Left lobe of liver (tissue), 2 donors: ENCODE measurements at regions not wholly inside any gene's neighbourhood (a gene's known extent, or its start where the extent isn't known, plus 50 kb on each side); places are given as distances from the start of the nearest gene placed in this dataset.
A peak's percentile ranks its signal among the peaks of the same experiment; 100 is the strongest.

ENCODE experiments used
- ATAC-seq: fragments of 200-7000 bp; cut with Tn5 transposase; one replicate; pipeline ENCODE4 v1.9.1; 2020; ENCODE audit warnings: mild to moderate bottlenecking, moderate library complexity
- DNase-seq: peaks from one replicate; pipeline ENCODE4 v3.0.0-alpha.2; 2020; ENCODE audit warnings: low spot score
- donor health status: DM: no; HTN: no; CAD: no; lungs with moderate emphysema.
- donor health status: DM: no; HTN: yes; CAD: no.

DNA sequence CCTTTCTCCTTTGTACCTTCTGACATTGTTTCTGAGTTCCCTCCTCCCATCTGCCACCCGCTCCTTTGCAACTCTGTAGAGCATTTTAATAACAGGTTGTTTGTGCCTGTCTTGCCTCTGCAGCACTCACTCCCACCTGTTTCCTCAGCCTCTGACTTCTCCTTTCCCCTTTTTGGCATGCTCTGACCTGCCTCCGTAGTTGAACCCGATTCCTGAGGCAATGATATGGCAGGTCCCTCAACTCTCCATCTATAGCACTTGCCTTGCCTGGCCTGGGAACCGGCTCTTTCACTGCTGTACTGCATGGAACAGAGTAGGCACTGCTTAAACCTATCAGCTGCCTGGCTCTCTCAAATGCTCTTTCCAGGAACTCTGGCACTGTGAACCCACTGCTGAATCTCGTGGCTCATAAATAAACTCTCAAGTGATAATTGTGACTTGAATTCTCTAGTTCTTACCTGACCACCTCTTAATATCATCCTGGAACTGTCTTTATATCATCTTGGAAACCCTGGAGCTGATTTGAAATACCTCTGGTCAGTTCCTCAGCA is 50.3 kb downstream of the UTRN start:
- no peak for ATAC-seq
- no peak for DNase-seq

DNA sequence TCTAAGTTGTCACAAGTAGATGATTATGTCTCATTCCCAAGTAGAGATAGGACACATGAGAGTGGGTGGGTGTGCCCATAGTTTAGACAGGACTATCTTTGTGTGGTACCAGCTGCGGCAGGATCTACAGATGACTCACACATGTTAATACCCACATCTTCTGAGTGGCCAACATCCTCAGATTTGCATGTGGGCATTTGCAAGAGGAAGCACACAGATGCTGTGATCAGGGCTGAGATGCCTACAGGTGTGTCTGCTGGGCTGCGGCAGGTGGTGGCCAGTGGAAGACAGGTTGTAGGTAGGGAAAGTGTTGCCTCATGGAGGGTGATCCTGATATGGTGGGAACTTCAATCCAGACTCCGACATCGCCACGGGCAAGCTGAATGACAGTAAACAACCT is 50.8 kb downstream of the UTRN start:
- no peak for ATAC-seq
- DNase-seq, result no peak

DNA sequence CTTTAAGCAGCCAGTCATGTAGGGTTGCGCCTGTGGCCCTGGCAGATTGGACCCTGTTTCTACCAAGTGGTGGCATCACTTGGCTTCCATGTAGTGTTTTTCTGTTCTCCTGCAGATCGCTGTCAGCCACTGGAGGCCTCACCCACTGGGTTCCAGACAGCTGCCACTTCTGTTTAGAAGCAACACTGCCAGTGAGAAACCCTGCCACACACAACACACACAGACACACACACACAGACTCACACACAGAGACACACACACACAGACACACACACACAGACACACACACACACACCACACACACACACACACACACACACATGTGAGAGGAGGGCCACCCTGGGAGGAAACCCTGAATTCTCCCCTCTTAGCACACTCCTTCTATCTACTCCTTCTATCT is 51.8 kb downstream of the UTRN start:
- DNase-seq (no peak), ATAC-seq (no peak)

DNA sequence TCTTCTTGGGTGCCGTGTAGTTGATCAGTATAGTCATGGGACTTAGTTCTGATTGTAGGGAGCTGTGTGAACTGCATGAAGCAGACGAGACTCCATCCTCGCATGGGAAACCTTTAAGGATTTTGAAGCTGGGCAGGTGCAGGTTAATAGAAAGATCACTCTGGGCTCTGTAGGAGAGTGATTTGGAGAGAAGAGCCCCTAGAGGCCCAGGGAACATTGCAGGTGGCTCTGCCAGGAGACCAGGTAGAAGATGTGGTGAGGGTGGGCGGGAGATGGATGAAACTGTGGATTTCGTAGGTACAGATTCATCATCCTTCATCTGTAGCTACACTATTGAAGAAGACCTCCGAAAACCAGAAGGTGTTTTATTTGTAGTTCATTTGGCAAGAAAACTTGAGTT is 53.3 kb downstream of the UTRN start:
- no peak for ATAC-seq
- DNase-seq, result no peak

DNA sequence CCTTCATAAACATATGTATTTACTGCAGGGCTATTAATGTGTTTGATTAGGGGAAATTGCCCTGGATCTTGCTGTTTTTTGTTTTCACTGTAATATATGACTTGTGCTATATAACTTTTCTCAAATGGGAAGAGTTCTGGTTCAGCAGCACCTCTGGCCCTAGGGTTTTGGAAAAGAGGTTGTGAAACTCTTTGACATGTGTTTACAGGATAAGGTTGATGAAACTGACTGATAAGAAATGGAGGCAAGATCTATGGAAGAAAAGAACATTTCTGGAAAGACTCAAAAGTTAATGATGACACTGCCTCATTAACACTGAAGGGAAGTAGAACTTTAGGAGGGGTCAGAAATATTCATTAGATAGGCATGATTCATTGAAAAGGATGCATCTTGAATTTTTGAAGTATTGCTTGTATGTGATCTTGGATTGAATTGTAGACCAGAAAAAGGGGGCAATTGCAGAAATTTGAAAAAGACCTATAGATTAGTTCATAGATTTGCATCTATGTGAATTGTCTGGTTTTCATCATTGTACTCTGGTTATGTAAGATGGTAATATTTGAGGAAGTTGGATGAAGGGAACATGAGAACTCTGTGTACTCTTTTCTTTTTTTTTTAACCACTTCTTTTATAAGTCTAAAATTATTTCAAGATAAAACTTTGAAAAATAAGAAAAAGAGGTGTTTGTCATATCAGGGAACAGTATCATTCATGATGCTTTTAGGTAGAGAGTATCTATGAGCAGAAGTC is 54.0 kb downstream of the UTRN start:
- no peak for DNase-seq
- ATAC-seq, result no peak

DNA sequence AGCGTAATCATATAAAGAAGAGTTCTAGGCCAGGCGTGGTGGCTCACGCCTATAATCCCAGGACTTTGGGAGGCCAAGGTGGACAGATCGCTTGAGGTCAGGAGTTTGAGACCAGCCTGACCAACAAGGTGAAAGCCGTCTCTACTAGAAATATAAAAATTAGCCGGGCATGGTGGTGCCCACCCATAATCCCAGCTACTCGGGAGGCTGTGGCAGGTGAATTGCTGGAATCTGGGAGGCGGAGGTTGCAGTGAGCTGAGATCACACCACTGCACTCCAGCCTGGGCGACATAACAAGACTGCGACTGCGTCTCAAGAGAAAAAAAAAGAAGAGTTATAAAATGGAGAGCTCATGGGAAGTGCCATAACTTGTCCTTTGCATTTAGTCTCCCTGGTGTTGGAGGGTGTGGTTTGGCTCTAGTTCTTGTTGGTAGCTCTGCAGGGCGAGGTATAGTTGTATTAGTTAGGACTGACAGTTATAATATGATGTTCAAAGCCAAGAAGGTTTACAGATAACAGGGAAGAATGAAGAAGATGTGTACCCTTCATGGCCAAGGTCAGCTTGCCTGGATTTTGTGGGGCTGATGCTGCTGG is 54.8 kb downstream of the UTRN start:
- ATAC-seq, result no peak
- DNase-seq, result no peak

DNA sequence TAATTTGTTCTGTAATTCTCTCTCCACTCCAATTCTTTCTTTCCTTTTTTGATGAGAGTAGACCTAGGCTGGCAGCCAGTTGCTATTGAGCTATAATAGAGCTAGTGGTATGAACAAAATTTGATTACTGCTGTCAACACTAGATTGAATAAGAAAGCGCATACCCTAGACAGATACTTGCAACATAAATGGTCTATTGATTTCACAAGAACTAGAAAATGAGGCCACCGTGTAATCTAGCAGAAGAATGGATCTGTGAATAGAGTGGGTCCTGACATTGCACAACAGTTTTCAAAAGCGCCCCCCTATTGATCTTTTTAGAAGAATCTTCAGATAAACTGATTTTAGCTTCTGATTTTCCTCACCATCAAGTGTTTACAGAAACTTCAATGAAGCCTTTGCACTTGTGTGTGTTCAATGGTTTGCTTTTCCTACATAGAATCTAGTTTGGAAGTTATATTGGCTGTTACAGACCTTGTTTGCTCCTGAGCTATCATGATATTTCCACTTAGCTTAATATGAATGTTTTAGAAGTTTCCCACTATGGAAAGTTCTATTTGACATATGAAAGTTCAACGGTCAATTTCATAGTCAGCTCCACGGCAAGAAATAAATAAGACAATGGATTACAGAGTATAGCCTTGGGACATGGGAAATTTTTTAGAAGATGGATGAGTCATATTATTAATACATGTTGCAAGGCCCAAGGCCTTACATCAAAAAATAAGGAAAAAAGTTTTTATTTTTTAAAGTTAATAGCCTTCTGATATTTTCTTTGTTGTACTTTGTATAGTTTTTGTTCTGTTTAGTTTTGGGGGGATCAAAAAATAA is 55.6 kb downstream of the UTRN start:
- peak; percentile 35 for ATAC-seq
- no peak for DNase-seq

DNA sequence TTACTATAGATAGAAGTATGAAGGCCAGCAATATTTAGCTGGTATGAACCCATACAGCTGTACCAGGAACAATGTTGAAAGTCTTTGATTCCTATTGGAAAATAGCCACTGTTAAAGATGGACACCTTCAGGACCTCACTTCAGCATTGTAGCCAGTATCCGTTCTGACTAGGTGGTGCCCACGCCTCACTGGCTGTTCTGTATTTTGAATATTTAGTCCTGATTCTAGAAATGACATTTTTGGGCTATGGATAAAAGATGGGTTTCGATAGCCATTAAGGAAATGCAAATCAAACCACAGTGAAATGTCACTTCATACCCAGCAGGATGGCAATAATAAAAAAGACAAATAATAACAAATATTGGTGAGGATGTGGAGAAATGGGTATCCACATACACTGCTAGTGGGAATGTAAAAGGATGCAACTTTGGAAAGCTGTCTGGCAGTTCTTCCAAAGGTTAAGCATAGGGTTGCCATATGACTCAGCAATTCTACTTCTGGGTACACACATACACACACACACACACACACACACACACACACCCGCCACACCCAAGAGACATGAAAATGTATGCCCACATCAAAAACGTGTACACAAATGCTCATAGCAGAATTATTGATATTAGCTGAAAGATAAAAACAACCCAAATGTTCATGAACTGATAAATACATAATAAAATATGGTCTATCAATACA is 56.8 kb downstream of the UTRN start:
- no peak for DNase-seq
- ATAC-seq, result no peak

DNA sequence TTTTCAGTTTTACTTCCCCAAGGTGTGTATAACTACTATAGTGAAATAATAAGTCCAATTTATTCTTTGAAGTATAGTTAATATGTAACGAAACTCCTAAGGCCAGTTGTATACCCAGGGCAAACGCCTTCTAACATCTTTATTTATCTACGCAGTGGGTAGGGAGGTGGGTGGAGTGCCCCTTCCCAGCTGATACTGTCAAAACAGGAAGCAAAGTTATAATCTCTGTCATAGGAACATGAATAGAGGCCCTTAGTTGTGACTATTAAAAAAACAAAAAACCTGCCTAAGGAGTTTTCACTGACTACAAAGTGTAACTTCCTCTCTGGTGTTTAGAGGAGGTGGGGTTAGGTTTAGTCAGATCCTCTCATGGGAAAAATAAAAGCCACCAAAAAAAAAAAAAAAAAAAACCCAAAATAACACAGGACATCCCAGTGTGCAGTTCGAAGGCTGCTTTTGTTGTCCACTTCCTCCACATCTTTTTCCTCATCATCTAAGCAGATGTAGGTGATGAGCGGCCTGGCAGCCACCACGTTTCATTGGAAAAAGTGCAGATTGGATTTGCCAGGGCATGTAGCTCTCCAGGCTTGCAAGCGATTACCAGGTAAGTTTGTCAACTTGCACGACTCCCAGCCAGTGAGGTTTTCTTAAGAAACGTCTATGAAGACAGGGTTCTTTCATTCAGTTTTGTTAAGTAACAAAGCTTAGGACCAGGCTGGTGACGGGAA is 58.7 kb downstream of the UTRN start:
- ATAC-seq (peak; percentile 76), DNase-seq (no peak)

DNA sequence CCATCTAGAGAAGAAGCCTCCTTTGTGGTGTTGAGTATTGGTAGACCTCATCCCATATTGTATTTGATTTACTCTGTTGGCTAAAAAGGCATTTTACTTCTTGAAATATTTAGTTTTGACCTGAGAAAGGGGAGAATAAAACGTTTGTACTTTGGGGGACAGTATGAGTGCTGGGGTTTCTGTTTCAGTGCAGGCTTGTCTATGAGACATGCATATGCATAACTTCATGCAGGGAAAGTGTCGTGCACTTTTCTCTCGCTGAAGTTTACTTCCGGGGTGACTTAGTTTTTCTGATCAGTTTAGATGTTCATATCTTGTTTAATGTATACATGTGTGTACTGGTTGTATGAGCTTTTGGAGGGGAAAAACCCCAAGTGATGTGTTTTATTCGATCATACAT is 59.5 kb downstream of the UTRN start:
- no peak for ATAC-seq

DNA sequence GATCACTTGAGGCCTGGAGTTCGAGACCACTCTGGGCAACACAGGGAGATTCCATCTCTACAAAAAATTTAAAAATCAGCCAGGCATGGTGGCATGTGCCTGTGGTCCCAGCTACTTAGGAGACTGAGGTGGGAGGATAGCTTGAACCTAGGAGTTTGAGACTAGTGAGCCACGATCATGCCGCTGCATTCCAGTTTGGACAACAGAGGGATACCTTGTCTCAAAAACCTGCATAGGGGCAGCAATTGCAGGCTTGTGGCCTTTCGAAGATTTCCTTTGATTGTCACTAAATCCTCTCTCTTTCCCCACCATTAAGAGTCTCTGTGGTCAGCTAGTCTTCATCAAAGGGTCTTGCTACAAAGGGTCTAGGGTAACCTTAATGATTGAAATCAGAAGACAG is 60.3 kb downstream of the UTRN start:
- DNase-seq (no peak), ATAC-seq (no peak)

More for the DNA sequence above, 59.5 kb downstream of the UTRN start:
- DNase-seq, result no peak

DNA sequence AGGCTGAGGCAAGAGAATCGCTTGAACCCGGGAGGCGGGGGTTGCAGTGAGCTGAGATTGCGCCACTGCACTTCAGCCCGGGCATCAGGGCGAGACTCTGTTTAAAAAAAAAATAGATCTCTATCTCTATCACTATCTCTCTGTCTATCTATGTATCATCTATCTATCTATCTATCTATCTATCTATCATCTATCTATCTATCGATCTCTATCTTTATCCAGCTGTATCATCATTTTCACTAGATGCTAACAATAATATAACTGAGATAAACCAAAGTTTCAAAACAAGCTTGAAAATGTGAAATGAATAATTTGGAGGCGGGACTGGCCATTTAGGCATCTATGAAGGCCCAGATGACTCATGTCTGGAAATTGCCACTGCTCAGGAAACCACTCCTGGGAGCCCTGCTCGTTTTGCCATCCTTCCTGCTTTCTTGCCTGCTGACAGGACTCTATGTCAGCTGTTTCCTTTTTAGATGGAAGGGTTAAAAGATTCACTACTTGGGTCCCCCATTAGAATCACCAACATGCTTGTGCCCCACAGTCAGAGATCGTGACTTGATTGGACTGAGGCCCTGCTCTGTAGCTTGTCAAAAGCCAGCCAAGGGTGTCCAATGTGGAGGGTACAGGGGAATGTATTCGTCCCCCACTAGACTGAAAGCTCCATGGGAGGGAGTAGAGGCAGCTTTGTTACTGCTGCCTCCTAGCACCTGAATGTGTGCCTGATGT is 61.7 kb downstream of the UTRN start:
- ATAC-seq (no peak), DNase-seq (no peak)

DNA sequence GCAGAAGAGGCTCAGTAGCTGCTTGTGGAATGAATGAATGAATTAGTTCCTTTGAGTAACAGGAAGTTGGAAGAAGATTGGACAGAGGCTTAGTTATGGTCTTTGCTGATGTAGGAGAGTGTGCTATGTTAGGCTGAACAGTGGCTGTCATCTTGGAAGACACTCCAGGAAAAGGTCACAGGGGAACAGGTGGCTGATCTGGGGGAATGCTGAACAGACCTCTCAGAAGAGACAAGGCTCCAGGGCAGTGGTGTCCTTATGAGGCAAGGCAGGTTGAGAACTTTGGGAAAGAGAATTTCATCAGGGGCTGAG is 62.3 kb downstream of the UTRN start:
- ATAC-seq (no peak), DNase-seq (no peak)

DNA sequence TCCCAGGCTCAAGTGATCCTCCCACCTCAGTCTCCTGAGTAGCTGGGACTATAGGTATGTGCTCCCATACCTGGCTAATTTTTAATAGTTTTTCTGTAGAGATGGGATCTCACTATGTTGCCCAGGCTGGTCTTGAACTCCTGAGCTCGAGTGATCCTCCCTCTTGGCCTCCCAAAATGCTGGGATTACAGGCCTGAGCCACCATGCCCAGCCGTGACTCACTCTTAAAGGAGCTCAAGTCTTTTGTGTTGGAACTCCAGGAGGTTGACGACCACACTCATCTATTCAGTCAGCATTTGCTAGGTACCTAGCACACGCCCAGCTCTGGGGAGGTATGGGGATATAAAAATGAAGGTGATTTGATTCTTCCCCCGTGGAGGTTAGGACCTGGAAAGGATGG is 62.8 kb downstream of the UTRN start:
- ATAC-seq, result no peak
- no peak for DNase-seq

DNA sequence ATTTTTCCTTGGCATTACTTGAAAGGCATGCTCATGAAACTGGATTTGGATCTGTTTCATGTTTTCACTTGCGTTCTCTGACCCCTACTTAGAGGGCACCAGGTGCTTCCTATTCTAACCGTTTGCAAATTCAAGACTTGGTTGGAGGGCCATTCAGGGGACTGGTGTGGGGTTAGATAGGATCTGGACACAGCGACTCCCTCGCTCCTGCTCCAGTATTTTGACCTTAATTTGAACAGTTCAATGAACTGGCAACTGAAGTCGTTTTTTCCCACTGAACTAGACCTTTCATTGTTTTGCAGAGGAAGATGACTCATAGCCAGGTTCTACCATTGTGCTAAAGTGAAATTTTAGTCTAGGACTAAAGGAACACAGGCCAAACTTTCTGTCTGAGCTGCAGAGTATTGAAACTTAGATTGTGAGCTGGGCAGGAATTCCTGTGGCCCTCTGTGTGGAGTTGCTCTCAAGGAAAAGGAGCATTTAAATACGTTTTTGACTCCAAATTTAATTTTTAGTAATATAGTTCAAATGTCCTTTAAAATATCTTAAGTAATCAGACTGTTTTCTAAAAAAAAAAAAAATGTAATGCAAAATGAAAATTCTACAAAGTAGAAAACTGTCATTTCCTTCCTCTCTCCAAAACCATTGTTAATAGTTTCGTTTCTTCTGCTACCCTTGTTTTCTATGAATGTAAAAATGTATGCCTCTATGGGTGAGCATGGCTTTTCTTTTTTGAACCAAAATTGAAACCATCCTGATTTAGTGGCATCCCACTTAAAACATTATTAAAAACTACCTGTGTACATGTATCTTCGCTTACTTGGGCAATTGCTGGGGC is 64.8 kb downstream of the UTRN start:
- no peak for DNase-seq
- peak; percentile 86 for ATAC-seq

DNA sequence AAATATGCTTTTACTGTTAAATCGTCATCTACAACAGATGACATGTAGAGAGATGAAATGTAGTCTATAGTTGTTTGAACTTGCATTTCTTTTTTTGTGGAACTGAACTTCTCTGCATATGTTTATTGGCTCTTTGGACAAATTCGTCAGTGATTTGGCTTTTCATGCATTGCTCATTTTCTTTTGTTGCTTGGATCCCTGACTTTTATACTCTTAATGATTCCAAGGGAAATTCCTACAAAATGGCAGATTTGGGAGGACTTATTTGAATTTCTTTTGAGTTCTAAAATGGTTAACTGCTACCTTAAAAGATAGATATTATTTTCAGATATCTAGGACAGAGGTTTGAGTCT is 65.4 kb downstream of the UTRN start:
- ATAC-seq (no peak), DNase-seq (no peak)

DNA sequence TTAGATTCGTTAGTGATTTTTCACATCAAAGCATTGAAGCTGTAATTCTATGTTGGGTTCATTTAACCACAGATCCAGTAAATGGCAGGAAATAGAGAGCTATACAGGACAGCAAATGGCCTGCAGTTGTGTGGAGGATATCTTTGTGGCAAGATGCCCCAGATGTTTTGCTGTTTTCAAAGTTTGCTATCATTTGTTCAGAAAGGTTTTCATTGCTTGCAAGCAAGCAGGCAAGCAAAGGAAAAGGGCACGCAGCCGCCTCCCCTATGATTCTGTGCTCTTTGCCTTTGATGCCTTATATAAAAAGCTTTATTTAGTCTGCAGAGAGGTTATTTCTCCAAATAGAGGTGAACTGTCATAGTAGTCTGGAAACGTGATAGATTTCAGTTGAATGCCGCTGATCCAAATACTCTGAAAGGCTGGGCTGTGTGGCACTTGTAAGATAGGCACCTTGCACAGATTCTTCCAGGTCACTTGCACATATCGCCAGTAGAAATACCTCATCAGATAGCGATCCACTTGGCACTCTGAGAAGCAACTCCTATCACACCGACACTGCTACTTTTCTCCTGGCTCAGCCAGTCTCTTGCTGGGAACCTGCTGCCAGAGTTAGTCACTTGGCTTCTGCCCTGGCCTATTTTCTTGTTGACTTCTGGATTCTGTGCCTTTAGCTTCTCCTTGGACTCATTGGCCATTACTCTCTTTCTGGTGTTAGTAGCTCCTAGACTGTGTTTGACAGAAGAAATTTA is 66.4 kb downstream of the UTRN start:
- ATAC-seq, result no peak
- DNase-seq, result no peak

DNA sequence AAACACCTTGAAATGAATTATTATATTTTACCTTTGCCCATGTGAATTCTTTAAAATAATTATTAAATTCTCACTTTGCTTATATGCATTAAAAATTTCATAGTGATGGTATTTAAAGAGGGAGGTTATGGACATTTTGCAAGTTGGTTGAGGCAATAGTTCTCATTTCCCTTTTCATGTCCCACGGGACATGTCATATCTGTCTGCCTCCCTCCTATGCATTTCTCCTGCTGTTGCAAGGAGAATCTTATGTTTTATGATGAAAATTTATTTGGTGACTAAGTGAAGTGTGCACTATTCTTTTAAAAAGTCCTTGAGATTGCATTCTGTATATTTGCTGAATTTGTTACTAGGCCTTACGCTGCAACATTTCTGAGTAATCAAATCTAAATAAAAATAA is 67.2 kb downstream of the UTRN start:
- ATAC-seq (no peak), DNase-seq (no peak)
